ENCODE measurements at regions not wholly inside any gene's neighbourhood (a gene's known extent, or its start where the extent isn't known, plus 50 kb on each side); places are given as distances from the start of the nearest gene placed in this dataset.

GRCh38 chrX:20463296-20464075, 196.8 kb upstream of the RPS6KA3 start:
- DNase-seq: no peak

GRCh38 chrX:20461576-20461975, 194.9 kb upstream of the RPS6KA3 start:
- DNase-seq: no peak

GRCh38 chrX:20461002-20461401, 194.3 kb upstream of the RPS6KA3 start:
- DNase-seq: no peak

- no peak for DNase-seq
Observed at GRCh38 chrX:20459410-20460350, 193.0 kb upstream of the RPS6KA3 start.

GRCh38 chrX:20456971-20457370, 190.3 kb upstream of the RPS6KA3 start:
- no peak for DNase-seq

- no peak for DNase-seq
Observed at GRCh38 chrX:20455001-20455400, 188.3 kb upstream of the RPS6KA3 start.

GRCh38 chrX:20454117-20454516, 187.4 kb upstream of the RPS6KA3 start:
- no peak for DNase-seq

GRCh38 chrX:20452487-20452886, 185.8 kb upstream of the RPS6KA3 start:
- DNase-seq: no peak

- DNase-seq: no peak
Observed at GRCh38 chrX:20451929-20452328, 185.2 kb upstream of the RPS6KA3 start.

GRCh38 chrX:20445109-20445508, 178.4 kb upstream of the RPS6KA3 start:
- DNase-seq: no peak

GRCh38 chrX:20442597-20442996, 175.9 kb upstream of the RPS6KA3 start:
- peak; percentile 61 to 64 for DNase-seq

- DNase-seq: no peak
Observed at GRCh38 chrX:20441123-20441522, 174.4 kb upstream of the RPS6KA3 start.

GRCh38 chrX:20438871-20439526, 172.3 kb upstream of the RPS6KA3 start:
- DNase-seq: no peak

GRCh38 chrX:20437683-20438082, 171.0 kb upstream of the RPS6KA3 start:
- DNase-seq: peak; percentile 13 to 16

- no peak for DNase-seq
Observed at GRCh38 chrX:20435913-20436312, 169.2 kb upstream of the RPS6KA3 start.

GRCh38 chrX:20434986-20435385, 168.3 kb upstream of the RPS6KA3 start:
- DNase-seq: no peak

GRCh38 chrX:20433388-20433775, 166.7 kb upstream of the RPS6KA3 start:
- DNase-seq: no peak

- DNase-seq: no peak
Observed at GRCh38 chrX:20432746-20433387, 166.2 kb upstream of the RPS6KA3 start.

GRCh38 chrX:20432048-20432447, 165.3 kb upstream of the RPS6KA3 start:
- DNase-seq: no peak

- DNase-seq: no peak
Observed at GRCh38 chrX:20431486-20431885, 164.8 kb upstream of the RPS6KA3 start.

- DNase-seq: peak; percentile 34 to 56
Observed at GRCh38 chrX:20427173-20427770, 160.6 kb upstream of the RPS6KA3 start.

GRCh38 chrX:20421697-20422096, 155.0 kb upstream of the RPS6KA3 start:
- no peak for DNase-seq

All from Kasumi-1 (cell line).